ENCODE measurements at regions not wholly inside any gene's neighbourhood (a gene's known extent, or its start where the extent isn't known, plus 50 kb on each side); places are given as distances from the start of the nearest gene placed in this dataset.
A peak's percentile ranks its signal among the peaks of the same experiment; 100 is the strongest.

DNA sequence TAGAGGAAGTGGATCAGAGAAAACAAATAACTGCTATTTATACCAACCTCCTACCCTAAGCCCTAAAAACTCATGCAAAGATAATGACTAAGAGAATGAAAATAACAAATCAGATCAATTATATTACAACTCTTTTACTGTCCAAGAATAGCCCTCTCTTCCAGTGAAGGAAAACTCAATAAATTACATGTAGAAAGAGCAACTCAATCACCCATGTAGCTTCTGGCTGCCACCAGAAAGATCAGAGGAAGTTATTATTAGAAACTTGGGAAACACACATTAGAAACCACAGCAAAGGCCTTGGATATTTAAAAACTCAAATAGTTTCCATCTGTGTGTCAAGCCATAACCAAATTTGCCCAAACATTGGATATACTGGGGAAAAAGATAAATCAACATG is 134.0 kb upstream of the TARS1 start:
- H3K4me1 ChIP-seq: peaks cover 9% of the 10 kb centered on the region
- TF ChIP-seq EP300 (IDR thresholded peaks at IDR 0.05) (no peak), HOXA7 (CRISPR knock-in tag; IDR thresholded peaks at IDR 0.05) (no peak), RARB (CRISPR knock-in tag; IDR thresholded peaks at IDR 0.05) (no peak)
- CTCF ChIA-PET: interaction anchor here (0.6 to 0.8 kb wide), 2 partner anchors 62 to 126 kb away, joined by 3 read pairs; no protein-coding TSS in a partner anchor
- no peak overlapping the region for H3K4me3 ChIP-seq
- no peak overlapping the region for H3K4me2 ChIP-seq
- ATAC-seq (no peak), DNase-seq (ENCODE audit: low read depth in 1 of 2, low spot score in 1 of 2) (no peak), FAIRE-seq (no peak)
- H3K9me3 ChIP-seq: no peaks in the 10 kb centered on the region
- no peak overlapping the region for H3K27ac ChIP-seq
- POLR2A ChIA-PET: no interaction called here

- TF ChIP-seq, protein P1, sequence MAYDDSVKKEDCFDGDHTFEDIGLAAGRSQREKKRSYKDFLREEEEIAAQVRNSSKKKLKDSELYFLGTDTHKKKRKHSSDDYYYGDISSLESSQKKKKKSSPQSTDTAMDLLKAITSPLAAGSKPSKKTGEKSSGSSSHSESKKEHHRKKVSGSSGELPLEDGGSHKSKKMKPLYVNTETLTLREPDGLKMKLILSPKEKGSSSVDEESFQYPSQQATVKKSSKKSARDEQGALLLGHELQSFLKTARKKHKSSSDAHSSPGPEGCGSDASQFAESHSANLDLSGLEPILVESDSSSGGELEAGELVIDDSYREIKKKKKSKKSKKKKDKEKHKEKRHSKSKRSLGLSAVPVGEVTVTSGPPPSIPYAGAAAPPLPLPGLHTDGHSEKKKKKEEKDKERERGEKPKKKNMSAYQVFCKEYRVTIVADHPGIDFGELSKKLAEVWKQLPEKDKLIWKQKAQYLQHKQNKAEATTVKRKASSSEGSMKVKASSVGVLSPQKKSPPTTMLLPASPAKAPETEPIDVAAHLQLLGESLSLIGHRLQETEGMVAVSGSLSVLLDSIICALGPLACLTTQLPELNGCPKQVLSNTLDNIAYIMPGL (CRISPR knock-in tag; IDR thresholded peaks at IDR 0.05; ENCODE audit: borderline replicate concordance): no peak
- TF ChIP-seq HEYL (CRISPR knock-in tag; IDR thresholded peaks at IDR 0.05) (no peak), ZSCAN20 (CRISPR knock-in tag; IDR thresholded peaks at IDR 0.05) (no peak), KDM1A (IDR thresholded peaks at IDR 0.05; ENCODE audit: low read depth) (no peak), CHD2 (IDR thresholded peaks at IDR 0.05; ENCODE audit: low read length, partially characterized antibody) (no peak), HOXB13 (CRISPR knock-in tag; IDR thresholded peaks at IDR 0.05; ENCODE audit: low read depth) (no peak), POLR2A (IDR thresholded peaks at IDR 0.05; ENCODE audit: low read length) (no peak), MYC (IDR thresholded peaks at IDR 0.05; ENCODE audit: borderline replicate concordance, low read length) (no peak), CBX8 (IDR thresholded peaks at IDR 0.05) (no peak), EHMT2 (IDR thresholded peaks at IDR 0.05; ENCODE audit: low read depth) (no peak), PHF8 (IDR thresholded peaks at IDR 0.05; ENCODE audit: borderline replicate concordance, low read depth) (no peak), E2F6 (IDR thresholded peaks at IDR 0.05; ENCODE audit: borderline replicate concordance, low read depth) (no peak), CEBPB (IDR thresholded peaks at IDR 0.05) (no peak), FOSL2 (IDR thresholded peaks at IDR 0.05) (no peak), FOSL2 (CRISPR knock-in tag; IDR thresholded peaks at IDR 0.05) (no peak), ATOH8 (CRISPR knock-in tag; IDR thresholded peaks at IDR 0.05; ENCODE audit: low read depth) (no peak), RFX5 (IDR thresholded peaks at IDR 0.05) (no peak), EP300 (IDR thresholded peaks at IDR 0.05) (no peak), ELK1 (IDR thresholded peaks at IDR 0.05; ENCODE audit: low read depth, low read length) (no peak), EHF (CRISPR knock-in tag; IDR thresholded peaks at IDR 0.05) (no peak)
- TF ChIP-seq, protein P2, sequence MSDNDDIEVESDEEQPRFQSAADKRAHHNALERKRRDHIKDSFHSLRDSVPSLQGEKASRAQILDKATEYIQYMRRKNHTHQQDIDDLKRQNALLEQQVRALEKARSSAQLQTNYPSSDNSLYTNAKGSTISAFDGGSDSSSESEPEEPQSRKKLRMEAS (IDR thresholded peaks at IDR 0.05): no peak
- ATAC-seq: no peak
- Histone ChIP-seq H3K9me3 (peaks cover 12% of the 10 kb centered on the region), H3K4me3 (no peak overlapping the region), H3K4me1 (peaks cover 21% of the 10 kb centered on the region), H3K4me2 (peak overlapping the region; percentile 34; the same call in 1 of the 3 replicates), H3K27ac (peak overlapping the region in 1 of 2 experiments; percentile 46; a peak in 2 of 6 replicates)
- CTCF ChIA-PET: interaction anchor here (1.1 to 6.5 kb wide), 2 partner anchors 9 to 114 kb away, joined by 3 to 54 read pairs; no protein-coding TSS in a partner anchor
- WGBS (ENCODE audit: missing lambda C conversion rate): 90% methylated on average over 1 of the region's 1 CpG
- no peak for DNase-seq (ENCODE audit: low read depth in 1 of 2, low spot score in 1 of 2)
- POLR2A ChIA-PET: no interaction called here
- FAIRE-seq: no peak
Measured at GRCh38 chr5:33308586-33308985, 132.2 kb upstream of the TARS1 start.

Measured in A549 (cell line).